A172 (cell line): ENCODE measurements at regions not wholly inside any gene's neighbourhood (a gene's known extent, or its start where the extent isn't known, plus 50 kb on each side); places are given as distances from the start of the nearest gene placed in this dataset.

ENCODE experiments used
- DNase-seq: peaks from one replicate; pipeline ENCODE4 v3.0.0-alpha.2; 2015; ENCODE audit warnings: low spot score

DNA sequence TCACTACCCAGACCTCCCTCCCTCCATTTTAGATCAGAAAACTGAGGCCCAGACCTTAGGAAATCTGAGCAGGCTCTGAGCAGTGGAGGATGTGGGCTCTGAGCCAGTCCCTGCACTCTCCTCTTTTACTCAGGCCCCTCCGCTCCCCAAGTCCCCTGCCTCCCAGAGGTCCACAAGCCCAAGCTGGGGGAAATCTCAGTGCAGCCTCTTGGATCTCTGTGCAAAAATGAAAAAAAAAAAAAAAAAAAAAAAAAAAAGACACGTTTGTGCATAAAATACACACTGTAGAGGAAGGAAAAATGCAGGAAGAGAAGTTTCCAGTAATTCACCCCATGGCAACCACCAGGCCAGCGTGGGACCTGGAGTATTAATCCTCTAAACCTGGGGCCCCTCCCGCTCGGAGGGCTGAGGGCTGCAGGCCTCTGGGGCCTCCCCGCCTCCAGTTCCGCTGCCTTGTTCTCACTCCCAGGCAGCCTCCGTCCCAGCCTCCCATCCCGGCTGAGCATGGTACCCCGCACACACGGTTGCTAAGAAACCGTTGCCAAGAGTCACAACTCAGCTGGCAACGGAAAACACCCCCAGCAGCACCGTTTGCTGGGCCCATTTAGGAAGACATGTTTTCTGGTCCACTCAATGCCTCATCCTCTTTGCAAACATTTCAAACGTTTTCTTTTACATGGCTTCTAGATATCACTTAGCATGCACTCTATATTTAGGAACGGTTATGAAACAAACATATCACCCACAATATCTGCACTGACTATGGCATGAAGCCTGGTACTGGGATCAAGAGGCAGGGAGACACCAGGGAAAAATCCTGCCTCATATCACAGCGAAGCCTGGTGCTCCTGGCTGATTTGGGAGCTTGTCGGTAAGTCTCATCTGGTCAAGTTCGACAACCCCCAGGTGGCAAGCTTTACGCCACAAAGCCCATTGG, 227.5 kb downstream of the CTTN start:
- DNase-seq: no peak

DNA sequence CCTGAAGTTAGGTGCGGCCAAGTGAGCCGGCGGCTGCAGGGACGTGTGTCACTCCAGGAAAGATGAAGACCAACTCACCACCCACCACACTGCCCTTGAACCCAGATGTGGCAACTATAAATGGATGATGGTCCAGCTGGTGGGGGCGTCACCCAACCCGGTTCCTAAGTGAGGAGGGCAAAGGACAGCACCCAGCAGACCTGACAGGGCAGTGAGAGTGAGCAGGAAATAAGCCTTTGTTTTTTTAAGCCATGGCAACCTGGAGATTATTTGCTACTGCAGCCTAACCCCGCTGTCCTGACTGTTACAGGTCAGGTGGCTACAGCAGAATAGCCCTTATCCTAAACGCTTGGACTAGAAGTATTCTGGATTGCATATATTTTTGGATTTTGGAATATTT, 228.9 kb downstream of the CTTN start:
- DNase-seq: no peak

GRCh38 chr11:70628176-70628854, 230.0 kb downstream of the CTTN start:
- DNase-seq: no peak

GRCh38 chr11:70628855-70629844, 230.8 kb downstream of the CTTN start:
- DNase-seq: no peak

DNA sequence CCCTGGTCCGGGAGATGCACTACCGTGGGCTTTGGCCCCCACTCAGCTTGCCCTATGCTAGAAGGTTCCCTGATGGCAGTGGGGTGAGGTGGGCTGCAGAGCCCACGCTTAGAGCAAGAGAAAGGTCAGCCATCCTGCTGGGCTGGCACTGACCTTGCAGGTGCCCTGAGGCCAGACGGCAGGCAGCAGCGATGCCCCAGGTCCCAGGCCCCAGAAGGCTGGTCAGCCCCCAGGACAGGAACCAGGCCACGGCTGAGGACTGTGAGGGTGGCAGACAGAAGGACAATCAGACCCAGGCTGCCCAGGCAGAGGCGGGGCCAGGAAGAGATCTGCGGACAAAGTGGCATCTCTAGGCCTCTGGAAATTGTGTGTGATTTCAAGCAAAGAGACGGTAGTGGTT, 231.7 kb downstream of the CTTN start:
- DNase-seq: no peak

DNA sequence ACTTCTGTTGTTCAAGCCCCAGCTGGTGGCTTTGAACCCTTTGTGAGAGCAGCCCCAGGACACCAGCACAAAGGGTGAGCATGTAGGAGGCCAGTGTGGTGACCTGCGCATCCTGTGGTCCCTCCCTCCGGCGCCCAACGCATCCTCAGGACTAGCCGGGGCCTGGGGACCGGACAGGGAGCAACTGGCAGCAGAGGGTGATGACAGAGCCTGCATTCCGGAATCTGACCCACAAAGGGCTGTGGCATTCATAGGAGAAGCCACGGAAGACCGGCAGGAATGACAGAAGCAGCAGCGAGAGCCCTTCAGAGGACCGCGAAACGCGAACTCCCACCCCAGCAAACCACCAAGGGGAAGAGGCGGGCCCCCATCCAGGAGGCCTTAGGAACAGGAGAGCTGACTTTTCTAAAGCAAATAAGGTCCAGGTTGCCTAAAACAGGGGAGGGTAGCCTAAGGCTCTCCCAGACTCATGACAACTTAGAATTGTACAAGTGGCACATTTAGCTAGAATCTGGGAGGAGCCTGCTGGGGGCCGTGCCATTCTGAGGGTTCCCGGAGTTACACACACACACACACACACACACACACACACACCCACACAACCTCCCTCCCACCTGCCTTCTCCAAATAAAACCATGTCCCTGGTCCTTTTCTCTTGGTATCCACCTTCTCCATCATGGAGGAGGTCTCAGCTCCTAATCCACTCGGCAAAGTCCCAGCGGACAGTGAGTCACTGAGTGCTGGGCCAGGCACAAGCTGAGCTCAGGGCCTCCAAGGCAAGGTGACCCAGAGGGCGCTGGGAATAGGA, 232.7 kb downstream of the CTTN start:
- no peak for DNase-seq

- DNase-seq: no peak
Measured at GRCh38 chr11:70631624-70632047, 233.3 kb downstream of the CTTN start.

DNA sequence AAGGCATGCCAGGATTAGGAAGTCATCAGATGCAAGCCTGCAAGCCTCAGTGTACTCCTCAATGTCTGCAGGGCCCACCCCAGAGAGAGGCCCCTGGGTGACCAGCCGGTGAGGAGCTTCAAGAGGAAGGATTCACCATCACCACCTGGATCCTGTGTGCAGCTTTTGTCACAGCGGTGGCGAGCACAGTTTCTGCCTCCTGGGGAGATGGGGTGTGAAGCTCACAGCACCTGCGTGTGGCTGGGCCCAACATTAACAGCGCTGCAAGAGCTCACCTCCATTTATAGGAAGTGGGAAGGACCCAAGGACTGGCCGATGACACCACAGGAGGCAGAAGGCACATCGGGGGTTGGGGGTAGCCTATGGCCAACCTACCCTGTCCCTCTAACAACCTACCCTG, 235.3 kb downstream of the CTTN start:
- DNase-seq: no peak

- DNase-seq: no peak
Measured at GRCh38 chr11:70636659-70637058, 238.3 kb downstream of the CTTN start.

DNA sequence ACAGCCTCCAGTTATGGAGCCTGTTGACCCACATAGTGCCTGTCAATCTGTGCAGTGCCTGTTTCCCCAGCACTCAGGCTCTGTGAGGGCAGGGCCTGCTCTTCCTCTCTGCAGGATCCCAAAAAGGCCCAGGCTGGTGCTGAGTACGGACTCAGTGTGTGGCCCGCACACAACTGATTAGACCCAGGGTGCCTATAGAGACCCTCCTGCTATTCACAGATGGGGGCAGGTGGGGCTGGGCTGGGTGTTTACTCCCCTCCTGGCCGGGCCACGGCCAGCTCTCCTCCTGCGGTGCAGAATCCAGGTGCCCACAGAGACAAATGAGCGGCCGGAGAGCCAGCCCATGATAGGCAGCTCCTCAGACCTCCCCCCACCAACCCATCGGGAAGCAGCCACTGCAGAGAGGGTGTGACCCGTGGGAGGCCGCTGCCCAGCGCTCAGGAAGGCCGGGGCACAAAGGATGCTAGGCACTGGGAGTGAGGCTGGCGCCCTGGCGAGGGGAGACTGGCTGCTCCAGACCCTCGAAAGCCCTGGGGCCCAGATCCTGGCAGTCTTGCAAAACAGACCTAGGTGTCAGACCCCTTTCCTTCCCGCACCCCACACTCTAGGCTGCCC, 239.0 kb downstream of the CTTN start:
- DNase-seq: no peak

GRCh38 chr11:70637949-70638583, 239.7 kb downstream of the CTTN start:
- no peak for DNase-seq

GRCh38 chr11:70640408-70640807, 242.1 kb downstream of the CTTN start:
- no peak for DNase-seq

GRCh38 chr11:70641369-70641768, 243.0 kb downstream of the CTTN start:
- DNase-seq: no peak

GRCh38 chr11:70642266-70642665, 243.9 kb downstream of the CTTN start:
- no peak for DNase-seq

- no peak for DNase-seq
Measured at GRCh38 chr11:70643642-70644041, 245.3 kb downstream of the CTTN start.

GRCh38 chr11:70644343-70645060, 246.2 kb downstream of the CTTN start:
- DNase-seq: no peak

GRCh38 chr11:70645537-70645936, 247.2 kb downstream of the CTTN start:
- no peak for DNase-seq

DNA sequence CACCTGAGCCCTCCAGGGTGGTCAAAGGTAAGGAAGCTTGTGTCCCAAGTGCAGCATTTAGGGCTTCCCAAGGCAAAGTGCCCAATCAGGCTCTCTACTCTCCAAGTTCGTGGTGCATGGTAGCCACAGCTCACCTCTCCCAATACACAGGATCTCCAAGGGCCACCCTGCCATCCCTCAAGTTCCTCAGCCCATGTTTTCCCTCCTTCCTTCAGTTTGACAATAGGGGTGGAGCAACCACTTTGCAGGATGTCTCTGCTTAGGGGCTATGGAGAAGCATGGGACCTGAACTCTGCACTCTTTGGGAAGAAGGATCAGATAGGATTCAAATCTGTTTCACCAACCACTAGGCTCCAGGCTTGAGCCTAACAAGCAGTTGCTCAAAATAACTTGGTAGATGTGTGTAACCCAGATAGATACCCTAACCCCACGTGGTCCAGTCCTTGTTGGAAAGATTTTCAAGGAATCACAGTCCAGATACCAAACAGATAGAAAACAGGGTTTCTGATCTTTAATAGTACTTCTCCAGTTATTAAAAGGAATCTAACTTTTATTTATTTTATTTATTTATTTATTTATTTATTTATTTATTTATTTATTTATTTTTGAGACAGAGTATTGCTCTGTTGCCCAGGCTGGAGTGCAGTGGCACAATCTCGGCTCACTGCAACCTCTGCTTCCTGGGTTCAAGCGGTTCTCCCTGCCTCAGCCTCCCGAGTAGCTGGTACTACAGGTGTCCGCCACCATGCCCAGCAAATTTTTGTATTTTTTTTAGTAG, 248.1 kb downstream of the CTTN start:
- DNase-seq: no peak
